KMS-11 (cell line): ENCODE measurements at regions not wholly inside any gene's neighbourhood (a gene's known extent, or its start where the extent isn't known, plus 50 kb on each side); places are given as distances from the start of the nearest gene placed in this dataset.

Experiments
- H2AFZ ChIP-seq: fragments of 200-600 bp; sonication (generic); 2 replicates; pipeline ENCODE4 v1.6.1; 2016; ENCODE audit warnings: antibody characterized with exemption, mixed run types, low read depth
- H3K27ac ChIP-seq: fragments of 200-600 bp; sonication (generic); 2 replicates; pipeline ENCODE4 v1.6.1; 2016; ENCODE audit warnings: mild to moderate bottlenecking, mixed run types
- H3K27me3 ChIP-seq: fragments of 200-600 bp; sonication (generic); 2 replicates; pipeline ENCODE4 v1.6.1; 2017; ENCODE audit warnings: mild to moderate bottlenecking, low read depth, mixed run types, moderate library complexity; ENCODE audit not compliant: insufficient read depth
- H3K36me3 ChIP-seq: fragments of 200-600 bp; sonication (generic); 2 replicates; pipeline ENCODE4 v1.6.1; 2017; ENCODE audit warnings: mild to moderate bottlenecking, mixed run types; ENCODE audit not compliant: insufficient read depth
- H3K4me1 ChIP-seq: fragments of 200-600 bp; sonication (generic); 2 replicates; pipeline ENCODE4 v1.6.1; 2016; ENCODE audit warnings: mild to moderate bottlenecking, low read depth, mixed run types; ENCODE audit not compliant: poor library complexity, severe bottlenecking
- H3K4me2 ChIP-seq: fragments of 200-600 bp; sonication (generic); 2 replicates; pipeline ENCODE4 v1.7.0; 2016; ENCODE audit warnings: mild to moderate bottlenecking, mixed run types
- H3K4me3 ChIP-seq: fragments of 200-600 bp; sonication (generic); IDR thresholded peaks from 2 replicates; pipeline ENCODE4 v1.6.1; 2017; ENCODE audit warnings: low read depth, low read length, mixed read lengths; ENCODE audit not compliant: insufficient read depth
- H3K79me2 ChIP-seq: fragments of 200-600 bp; sonication (generic); 2 replicates; pipeline ENCODE4 v1.6.1; 2016; ENCODE audit warnings: low read depth, mixed run types; ENCODE audit not compliant: insufficient read depth
- H3K9ac ChIP-seq: fragments of 200-600 bp; sonication (generic); 2 replicates; pipeline ENCODE4 v1.6.1; 2016; ENCODE audit warnings: mild to moderate bottlenecking, mixed run types
- H4K20me1 ChIP-seq: fragments of 200-600 bp; sonication (generic); 2 replicates; pipeline ENCODE4 v1.6.1; 2016; ENCODE audit warnings: mild to moderate bottlenecking, mixed run types; ENCODE audit not compliant: insufficient read depth
- CTCF ChIP-seq: fragments of 200-600 bp; sonication (generic); conservative IDR thresholded peaks from 2 replicates; pipeline ENCODE4 v1.6.1; 2017; ENCODE audit warnings: low read depth, mild to moderate bottlenecking, antibody characterized with exemption, low read length, moderate library complexity, mixed read lengths

GRCh38 chr14:22304326-22304725 is 284.7 kb downstream of the DAD1 start:
- H3K4me1 ChIP-seq: no peaks in the 10 kb centered on the region
- H3K36me3 ChIP-seq: no peaks in the 10 kb centered on the region
- H4K20me1 ChIP-seq: no peaks in the 10 kb centered on the region
- no peak overlapping the region for H3K4me3 ChIP-seq
- H3K27me3 ChIP-seq: no peaks in the 10 kb centered on the region
- H3K27ac ChIP-seq: no peak overlapping the region
- H3K4me2 ChIP-seq: no peak overlapping the region
- no peak overlapping the region for H3K9ac ChIP-seq
- H3K79me2 ChIP-seq: no peaks in the 10 kb centered on the region
- no peak overlapping the region for H2AFZ ChIP-seq
- no peak for TF ChIP-seq CTCF

GRCh38 chr14:22303589-22304195 is 285.3 kb downstream of the DAD1 start:
- no peaks in the 10 kb centered on the region for H4K20me1 ChIP-seq
- H3K36me3 ChIP-seq: no peaks in the 10 kb centered on the region
- no peak overlapping the region for H3K27ac ChIP-seq
- TF ChIP-seq CTCF: peak; percentile 44; the same call in 1 of the 2 replicates
- H2AFZ ChIP-seq: no peak overlapping the region
- H3K79me2 ChIP-seq: no peaks in the 10 kb centered on the region
- H3K4me3 ChIP-seq: no peak overlapping the region
- H3K9ac ChIP-seq: no peak overlapping the region
- no peak overlapping the region for H3K4me2 ChIP-seq
- no peaks in the 10 kb centered on the region for H3K4me1 ChIP-seq
- H3K27me3 ChIP-seq: no peaks in the 10 kb centered on the region

GRCh38 chr14:22300646-22301045 is 288.4 kb downstream of the DAD1 start:
- TF ChIP-seq CTCF: no peak

GRCh38 chr14:22297376-22297775 is 291.6 kb downstream of the DAD1 start:
- Histone ChIP-seq H3K36me3 (no peaks in the 10 kb centered on the region), H2AFZ (no peak overlapping the region), H3K9ac (no peak overlapping the region), H3K4me2 (no peak overlapping the region), H4K20me1 (no peaks in the 10 kb centered on the region), H3K4me3 (no peak overlapping the region), H3K79me2 (no peaks in the 10 kb centered on the region), H3K27me3 (no peaks in the 10 kb centered on the region), H3K27ac (no peak overlapping the region), H3K4me1 (peaks cover 12% of the 10 kb centered on the region)
- no peak for TF ChIP-seq CTCF

More at GRCh38 chr14:22300646-22301045, 288.4 kb downstream of the DAD1 start:
- Histone ChIP-seq H3K4me1 (peaks cover 12% of the 10 kb centered on the region), H2AFZ (no peak overlapping the region), H3K27ac (no peak overlapping the region), H3K4me2 (no peak overlapping the region), H3K36me3 (no peaks in the 10 kb centered on the region), H4K20me1 (no peaks in the 10 kb centered on the region), H3K4me3 (no peak overlapping the region), H3K79me2 (no peaks in the 10 kb centered on the region), H3K9ac (no peak overlapping the region), H3K27me3 (no peaks in the 10 kb centered on the region)
